Neural cell (in vitro differentiated cells): ENCODE measurements at regions not wholly inside any gene's neighbourhood (a gene's known extent, or its start where the extent isn't known, plus 50 kb on each side); places are given as distances from the start of the nearest gene placed in this dataset.

Experiments
- EP300 ChIP-seq: fragments of 450-650 bp; conservative IDR thresholded peaks from 2 replicates; pipeline ENCODE4 v1.6.1; 2014; ENCODE audit warnings: antibody characterized with exemption, mild to moderate bottlenecking, moderate library complexity; ENCODE audit not compliant: poor library complexity, severe bottlenecking
- EZH2 ChIP-seq: fragments of 200-600, 300-800 bp; shearing (Covaris generic), sonication (generic); IDR thresholded peaks from 2 replicates; pipeline ENCODE4 v1.6.1; 2014; ENCODE audit warnings: antibody characterized with exemption, low read length, borderline replicate concordance, mild to moderate bottlenecking; ENCODE audit not compliant: insufficient read depth, poor library complexity, severe bottlenecking
- MXI1 ChIP-seq: fragments of 450-650 bp; conservative IDR thresholded peaks from 2 replicates; pipeline ENCODE4 v1.6.1; 2014; ENCODE audit warnings: antibody characterized with exemption, mild to moderate bottlenecking; ENCODE audit not compliant: poor library complexity, severe bottlenecking
- POLR2AphosphoS5 ChIP-seq: IDR thresholded peaks from 2 replicates; pipeline ENCODE4 v1.6.1; 2012
- TAF1 ChIP-seq: IDR thresholded peaks from 2 replicates; pipeline ENCODE4 v1.6.1; 2012; ENCODE audit warnings: low read depth
- TF ChIP-seq, protein P1 (sequence below): fragments of 450-650 bp; IDR thresholded peaks from 2 replicates; pipeline ENCODE4 v1.5.1; 2014; ENCODE audit warnings: antibody characterized with exemption, mild to moderate bottlenecking, moderate library complexity; ENCODE audit not compliant: poor library complexity, severe bottlenecking
- TF ChIP-seq, protein P2 (sequence below): IDR thresholded peaks from 2 replicates; pipeline ENCODE4 v1.6.1; 2012; ENCODE audit warnings: borderline replicate concordance

DNA sequence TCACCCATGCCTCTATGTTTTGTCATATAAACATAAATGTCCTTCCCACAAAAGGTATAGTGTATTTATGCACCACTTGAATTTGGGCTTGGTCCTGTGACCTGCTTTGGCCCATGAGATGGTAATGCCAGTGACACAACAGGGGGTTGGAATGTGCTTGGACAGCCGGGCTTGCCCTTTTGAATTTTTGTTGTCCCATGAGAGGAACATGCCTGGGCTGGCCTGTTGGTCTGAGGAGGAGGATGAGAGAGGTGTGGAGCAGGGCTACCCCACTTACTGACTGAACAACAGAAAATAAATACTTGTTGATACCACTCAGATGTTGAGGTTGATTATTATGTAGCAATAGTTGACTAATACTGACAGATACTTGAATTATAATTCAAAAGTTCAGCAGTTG is 63.2 kb upstream of the TCF4 start:
- TF ChIP-seq, protein P1, sequence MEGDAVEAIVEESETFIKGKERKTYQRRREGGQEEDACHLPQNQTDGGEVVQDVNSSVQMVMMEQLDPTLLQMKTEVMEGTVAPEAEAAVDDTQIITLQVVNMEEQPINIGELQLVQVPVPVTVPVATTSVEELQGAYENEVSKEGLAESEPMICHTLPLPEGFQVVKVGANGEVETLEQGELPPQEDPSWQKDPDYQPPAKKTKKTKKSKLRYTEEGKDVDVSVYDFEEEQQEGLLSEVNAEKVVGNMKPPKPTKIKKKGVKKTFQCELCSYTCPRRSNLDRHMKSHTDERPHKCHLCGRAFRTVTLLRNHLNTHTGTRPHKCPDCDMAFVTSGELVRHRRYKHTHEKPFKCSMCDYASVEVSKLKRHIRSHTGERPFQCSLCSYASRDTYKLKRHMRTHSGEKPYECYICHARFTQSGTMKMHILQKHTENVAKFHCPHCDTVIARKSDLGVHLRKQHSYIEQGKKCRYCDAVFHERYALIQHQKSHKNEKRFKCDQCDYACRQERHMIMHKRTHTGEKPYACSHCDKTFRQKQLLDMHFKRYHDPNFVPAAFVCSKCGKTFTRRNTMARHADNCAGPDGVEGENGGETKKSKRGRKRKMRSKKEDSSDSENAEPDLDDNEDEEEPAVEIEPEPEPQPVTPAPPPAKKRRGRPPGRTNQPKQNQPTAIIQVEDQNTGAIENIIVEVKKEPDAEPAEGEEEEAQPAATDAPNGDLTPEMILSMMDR: no peak
- TF ChIP-seq EP300: no peak
- TF ChIP-seq TAF1: no peak
- no peak for TF ChIP-seq EZH2
- TF ChIP-seq, protein P2, sequence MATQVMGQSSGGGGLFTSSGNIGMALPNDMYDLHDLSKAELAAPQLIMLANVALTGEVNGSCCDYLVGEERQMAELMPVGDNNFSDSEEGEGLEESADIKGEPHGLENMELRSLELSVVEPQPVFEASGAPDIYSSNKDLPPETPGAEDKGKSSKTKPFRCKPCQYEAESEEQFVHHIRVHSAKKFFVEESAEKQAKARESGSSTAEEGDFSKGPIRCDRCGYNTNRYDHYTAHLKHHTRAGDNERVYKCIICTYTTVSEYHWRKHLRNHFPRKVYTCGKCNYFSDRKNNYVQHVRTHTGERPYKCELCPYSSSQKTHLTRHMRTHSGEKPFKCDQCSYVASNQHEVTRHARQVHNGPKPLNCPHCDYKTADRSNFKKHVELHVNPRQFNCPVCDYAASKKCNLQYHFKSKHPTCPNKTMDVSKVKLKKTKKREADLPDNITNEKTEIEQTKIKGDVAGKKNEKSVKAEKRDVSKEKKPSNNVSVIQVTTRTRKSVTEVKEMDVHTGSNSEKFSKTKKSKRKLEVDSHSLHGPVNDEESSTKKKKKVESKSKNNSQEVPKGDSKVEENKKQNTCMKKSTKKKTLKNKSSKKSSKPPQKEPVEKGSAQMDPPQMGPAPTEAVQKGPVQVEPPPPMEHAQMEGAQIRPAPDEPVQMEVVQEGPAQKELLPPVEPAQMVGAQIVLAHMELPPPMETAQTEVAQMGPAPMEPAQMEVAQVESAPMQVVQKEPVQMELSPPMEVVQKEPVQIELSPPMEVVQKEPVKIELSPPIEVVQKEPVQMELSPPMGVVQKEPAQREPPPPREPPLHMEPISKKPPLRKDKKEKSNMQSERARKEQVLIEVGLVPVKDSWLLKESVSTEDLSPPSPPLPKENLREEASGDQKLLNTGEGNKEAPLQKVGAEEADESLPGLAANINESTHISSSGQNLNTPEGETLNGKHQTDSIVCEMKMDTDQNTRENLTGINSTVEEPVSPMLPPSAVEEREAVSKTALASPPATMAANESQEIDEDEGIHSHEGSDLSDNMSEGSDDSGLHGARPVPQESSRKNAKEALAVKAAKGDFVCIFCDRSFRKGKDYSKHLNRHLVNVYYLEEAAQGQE: no peak
- TF ChIP-seq POLR2AphosphoS5: no peak
- TF ChIP-seq MXI1: no peak
